ENCODE measurements at regions not wholly inside any gene's neighbourhood (a gene's known extent, or its start where the extent isn't known, plus 50 kb on each side); places are given as distances from the start of the nearest gene placed in this dataset.

DNA sequence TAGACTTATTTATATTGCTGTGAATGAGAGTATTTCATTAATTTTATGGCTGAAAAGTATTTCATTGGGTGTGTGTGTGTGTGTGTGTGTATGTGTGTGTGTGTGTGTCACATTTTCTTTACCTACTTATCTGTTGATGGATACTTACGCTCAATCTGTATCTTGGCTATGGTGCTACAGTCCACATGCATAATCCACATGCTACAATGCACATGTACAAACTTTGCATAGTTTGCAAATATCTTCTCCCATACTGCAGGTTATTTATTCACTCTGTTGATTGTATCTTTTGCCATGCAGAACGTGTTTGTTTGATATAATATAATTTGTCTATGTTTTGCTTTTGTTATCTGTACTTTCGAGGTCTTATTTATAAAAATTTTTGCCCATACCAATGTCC, 167.8 kb downstream of the RAB28 start:
- no peak for TF ChIP-seq ZNF274 (IDR thresholded peaks at IDR 0.05; ENCODE audit: low read depth, low read length)
- no peak for TF ChIP-seq SUZ12 (IDR thresholded peaks at IDR 0.05; ENCODE audit: extremely low read depth, insufficient read depth, insufficient read length)
- TF ChIP-seq YY1 (IDR thresholded peaks at IDR 0.05; ENCODE audit: insufficient read depth, insufficient read length) = no peak

Data from NT2/D1 (cell line).